ENCODE measurements at regions not wholly inside any gene's neighbourhood (a gene's known extent, or its start where the extent isn't known, plus 50 kb on each side); places are given as distances from the start of the nearest gene placed in this dataset.

DNA sequence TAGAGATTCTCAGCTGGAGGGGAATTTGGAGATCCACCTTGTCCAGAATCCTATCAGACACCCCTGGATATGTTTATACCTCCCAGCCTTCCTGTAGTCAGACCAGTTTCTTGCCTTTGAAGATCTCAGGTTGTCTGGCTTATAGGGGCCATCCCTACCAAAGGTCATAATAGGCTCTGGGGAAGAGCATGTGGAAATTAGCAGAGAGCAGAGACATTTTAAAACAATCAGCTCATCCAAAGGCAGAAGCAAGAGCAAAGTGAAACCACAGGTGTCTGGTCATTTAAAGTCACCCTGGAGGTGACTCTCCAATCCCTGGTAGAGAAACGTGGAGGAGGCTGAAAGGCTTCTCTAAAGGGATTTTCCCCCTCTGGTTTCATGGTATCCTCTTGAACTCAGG is 299.3 kb upstream of the EEF2KMT start:
- Histone ChIP-seq H3K36me3 (ENCODE audit: control insufficient read depth in 1 of 2, insufficient read depth in 2 of 2, low read length in 2 of 2) (no peaks in the 10 kb centered on the region), H3K4me1 (ENCODE audit: control insufficient read depth in 1 of 2, insufficient read depth in 2 of 2, low read length in 2 of 2) (no peaks in the 10 kb centered on the region), H4K20me1 (ENCODE audit: insufficient read depth) (no peaks in the 10 kb centered on the region), H3K4me2 (ENCODE audit: low read length) (no peak overlapping the region), H3K9ac (ENCODE audit: low read length) (no peak overlapping the region), H2AFZ (ENCODE audit: low read depth, low read length, poor library complexity, severe bottlenecking) (no peak overlapping the region), H3K9me3 (ENCODE audit: control insufficient read depth in 1 of 2, insufficient read depth in 1 of 2, low read depth in 1 of 2, low read length in 2 of 2) (no peaks in the 10 kb centered on the region), H3K79me2 (ENCODE audit: insufficient read depth, low read length) (no peaks in the 10 kb centered on the region), H3K27me3 (ENCODE audit: insufficient read depth, low read length) (peaks cover 50% of the 10 kb centered on the region; the same call in 1 of the 2 replicates), H3K27ac (ENCODE audit: low read depth, low read length) (no peak overlapping the region), H3K4me3 (replicated peaks in 1 of 2; ENCODE audit: low read depth in 1 of 2, low read length in 2 of 2) (no peak overlapping the region), H3K9me2 (ENCODE audit: insufficient read depth) (no peaks in the 10 kb centered on the region)
- RAD21 ChIA-PET (ENCODE audit: low non-redundant PET in 1 of 2, low total read pairs in 2 of 2, uncharacterized antibody in 2 of 2, unreplicated experiment in 2 of 2) = no interaction called here
- intact Hi-C loops (cut with micrococcal nuclease) = no loop called here
- POLR2A ChIA-PET = no interaction called here
- ATAC-seq = no peak
- TF ChIP-seq CBX3 (IDR thresholded peaks at IDR 0.05; ENCODE audit: low read depth) = no peak
- no peak for TF ChIP-seq EZH2 (IDR thresholded peaks at IDR 0.05)
- no peak for TF ChIP-seq EGR1 (IDR thresholded peaks at IDR 0.05; ENCODE audit: low read depth)
- no peak for TF ChIP-seq EZH2phosphoT487 (IDR thresholded peaks at IDR 0.05; ENCODE audit: borderline replicate concordance)
- no peak for TF ChIP-seq POLR2AphosphoS5 (IDR thresholded peaks at IDR 0.05; ENCODE audit: low read depth, low read length)
- no peak for TF ChIP-seq TCF7L2 (IDR thresholded peaks at IDR 0.05; ENCODE audit: borderline replicate concordance, extremely low read depth, insufficient read depth, insufficient read length)
- no peak for TF ChIP-seq SRF (IDR thresholded peaks at IDR 0.05; ENCODE audit: low read depth)
- TF ChIP-seq FOSL1 (IDR thresholded peaks at IDR 0.05; ENCODE audit: low read depth) = no peak
- TF ChIP-seq SIN3A (IDR thresholded peaks at IDR 0.05; ENCODE audit: low read depth) = no peak
- no peak for TF ChIP-seq ZFX (IDR thresholded peaks at IDR 0.05)
- no peak for TF ChIP-seq MAX (IDR thresholded peaks at IDR 0.05)
- TF ChIP-seq CEBPB (IDR thresholded peaks at IDR 0.05; ENCODE audit: low read depth) = no peak
- TF ChIP-seq, protein P1, sequence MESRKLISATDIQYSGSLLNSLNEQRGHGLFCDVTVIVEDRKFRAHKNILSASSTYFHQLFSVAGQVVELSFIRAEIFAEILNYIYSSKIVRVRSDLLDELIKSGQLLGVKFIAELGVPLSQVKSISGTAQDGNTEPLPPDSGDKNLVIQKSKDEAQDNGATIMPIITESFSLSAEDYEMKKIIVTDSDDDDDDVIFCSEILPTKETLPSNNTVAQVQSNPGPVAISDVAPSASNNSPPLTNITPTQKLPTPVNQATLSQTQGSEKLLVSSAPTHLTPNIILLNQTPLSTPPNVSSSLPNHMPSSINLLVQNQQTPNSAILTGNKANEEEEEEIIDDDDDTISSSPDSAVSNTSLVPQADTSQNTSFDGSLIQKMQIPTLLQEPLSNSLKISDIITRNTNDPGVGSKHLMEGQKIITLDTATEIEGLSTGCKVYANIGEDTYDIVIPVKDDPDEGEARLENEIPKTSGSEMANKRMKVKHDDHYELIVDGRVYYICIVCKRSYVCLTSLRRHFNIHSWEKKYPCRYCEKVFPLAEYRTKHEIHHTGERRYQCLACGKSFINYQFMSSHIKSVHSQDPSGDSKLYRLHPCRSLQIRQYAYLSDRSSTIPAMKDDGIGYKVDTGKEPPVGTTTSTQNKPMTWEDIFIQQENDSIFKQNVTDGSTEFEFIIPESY (IDR thresholded peaks at IDR 0.05; ENCODE audit: extremely low read depth, insufficient replicate concordance, low read length) = no peak
- TF ChIP-seq RAD21 (IDR thresholded peaks at IDR 0.05; ENCODE audit: low read depth) = no peak
- no peak for TF ChIP-seq ELF1 (IDR thresholded peaks at IDR 0.05; ENCODE audit: borderline replicate concordance, low read depth)
- TF ChIP-seq ZNF274 (IDR thresholded peaks at IDR 0.05; ENCODE audit: low read depth, low read length) = no peak
- TF ChIP-seq YY1 (IDR thresholded peaks at IDR 0.05; ENCODE audit: extremely low read depth, insufficient replicate concordance, low read depth, low read length) = no peak
- no peak for TF ChIP-seq POLR2A (IDR thresholded peaks at IDR 0.05; ENCODE audit: borderline replicate concordance, extremely low read depth, insufficient read depth, insufficient read length)
- no peak for TF ChIP-seq SP1 (IDR thresholded peaks at IDR 0.05; ENCODE audit: low read depth)
- no peak for DNase-seq (ENCODE audit: low read depth, low spot score)
- CTCF ChIA-PET = no interaction called here
- BruUV-seq (replicated peaks) = no TSS peak
